ENCODE measurements at regions not wholly inside any gene's neighbourhood (a gene's known extent, or its start where the extent isn't known, plus 50 kb on each side); places are given as distances from the start of the nearest gene placed in this dataset.

- DNase-seq, result no peak
These were observed 420.9 kb upstream of the KCNH7 start for GRCh38 chr2:163259489-163259888.

GRCh38 chr2:163255086-163255485, 416.5 kb upstream of the KCNH7 start:
- no peak for DNase-seq

GRCh38 chr2:163253621-163254285, 415.2 kb upstream of the KCNH7 start:
- DNase-seq, result no peak

GRCh38 chr2:163252199-163252598, 413.6 kb upstream of the KCNH7 start:
- no peak for DNase-seq

- no peak for DNase-seq
These were observed 410.0 kb upstream of the KCNH7 start for GRCh38 chr2:163248376-163249253.

- DNase-seq, result no peak
These were observed 409.3 kb upstream of the KCNH7 start for GRCh38 chr2:163247847-163248220.

GRCh38 chr2:163247156-163247846, 408.7 kb upstream of the KCNH7 start:
- no peak for DNase-seq

GRCh38 chr2:163246135-163246534, 407.6 kb upstream of the KCNH7 start:
- no peak for DNase-seq

GRCh38 chr2:163236553-163236952, 398.0 kb upstream of the KCNH7 start:
- no peak for DNase-seq

- DNase-seq, result no peak
These were observed 393.1 kb upstream of the KCNH7 start for GRCh38 chr2:163231666-163232065.

GRCh38 chr2:163213661-163214081, 375.1 kb upstream of the KCNH7 start:
- DNase-seq, result no peak

- DNase-seq, result no peak
These were observed 371.9 kb upstream of the KCNH7 start for GRCh38 chr2:163210430-163210918.

GRCh38 chr2:163207693-163208370, 369.3 kb upstream of the KCNH7 start:
- DNase-seq, result no peak

- DNase-seq, result no peak
These were observed 367.2 kb upstream of the KCNH7 start for GRCh38 chr2:163205589-163206254.

- no peak for DNase-seq
These were observed 362.2 kb upstream of the KCNH7 start for GRCh38 chr2:163200741-163201140.

GRCh38 chr2:163198972-163199371, 360.4 kb upstream of the KCNH7 start:
- no peak for DNase-seq

- DNase-seq, result no peak
These were observed 359.4 kb upstream of the KCNH7 start for GRCh38 chr2:163198007-163198406.

GRCh38 chr2:163191372-163191771, 352.8 kb upstream of the KCNH7 start:
- no peak for DNase-seq

GRCh38 chr2:163187995-163188655, 349.6 kb upstream of the KCNH7 start:
- no peak for DNase-seq

- no peak for DNase-seq
These were observed 348.6 kb upstream of the KCNH7 start for GRCh38 chr2:163187119-163187518.

- DNase-seq, result no peak
These were observed 346.6 kb upstream of the KCNH7 start for GRCh38 chr2:163185160-163185559.
